Skeletal muscle tissue (tissue), 3 donors: ENCODE measurements at regions not wholly inside any gene's neighbourhood (a gene's known extent, or its start where the extent isn't known, plus 50 kb on each side); places are given as distances from the start of the nearest gene placed in this dataset.

Experiments used
- H3K27ac ChIP-seq: one replicate; pipeline ENCODE4 v1.7.0; 2013; ENCODE audit warnings: mild to moderate bottlenecking, low read depth, low read length, inconsistent platforms
- H3K27me3 ChIP-seq, 3 donors: one replicate each; pipeline ENCODE4 v1.7.0; 2013; ENCODE audit warnings: low read length in 3 of 3; ENCODE audit not compliant: control insufficient read depth in 3 of 3, insufficient read depth in 3 of 3
- H3K36me3 ChIP-seq, 3 donors: one replicate each; pipeline ENCODE4 v1.7.0; 2013; ENCODE audit warnings: low read length in 3 of 3; ENCODE audit not compliant: control insufficient read depth in 3 of 3, insufficient read depth in 3 of 3
- H3K4me1 ChIP-seq, 3 donors: one replicate each; pipeline ENCODE4 v1.7.0; 2013; ENCODE audit warnings: low read length in 3 of 3, mild to moderate bottlenecking in 3 of 3; ENCODE audit not compliant: control insufficient read depth in 3 of 3, insufficient read depth in 3 of 3
- H3K4me3 ChIP-seq, 3 donors: one replicate each; pipeline ENCODE4 v1.7.0; 2013; ENCODE audit warnings: low read length in 3 of 3
- H3K9ac ChIP-seq, 3 donors: one replicate each; pipeline ENCODE4 v1.7.0; 2013; ENCODE audit warnings: low read length in 3 of 3, mild to moderate bottlenecking in 3 of 3, moderate library complexity in 2 of 3, low read depth in 1 of 3
- H3K9me3 ChIP-seq, 3 donors: one replicate each; pipeline ENCODE4 v1.7.0; 2013; ENCODE audit warnings: low read length in 3 of 3; ENCODE audit not compliant: control insufficient read depth in 3 of 3
- donor health status: Osteomylitis.

DNA sequence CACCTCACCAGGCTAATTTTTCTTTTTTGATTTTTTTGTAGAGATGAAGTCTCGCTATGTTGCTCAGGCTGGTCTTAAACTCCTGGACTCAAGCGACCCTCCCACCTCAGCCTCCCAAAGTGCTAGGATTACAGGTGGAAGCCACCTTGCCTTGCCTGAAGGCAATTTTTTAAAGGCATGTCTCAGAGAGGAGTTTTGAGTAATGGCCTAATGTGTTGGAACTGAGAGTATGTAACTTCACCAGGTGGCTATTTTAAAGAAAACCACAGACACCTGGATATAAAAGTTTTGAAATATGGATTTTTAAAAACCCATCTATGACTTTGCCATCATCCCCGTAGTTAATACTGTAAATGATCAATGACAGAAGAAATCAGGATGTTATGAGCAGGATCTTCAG is 119.8 kb upstream of the ATP8B1 start:
- Histone ChIP-seq H3K27me3 (no peaks in the 10 kb centered on the region), H3K27ac (no peak overlapping the region), H3K9me3 (no peaks in the 10 kb centered on the region), H3K36me3 (no peaks in the 10 kb centered on the region), H3K9ac (no peak overlapping the region), H3K4me3 (no peak overlapping the region), H3K4me1 (no peaks in the 10 kb centered on the region)

DNA sequence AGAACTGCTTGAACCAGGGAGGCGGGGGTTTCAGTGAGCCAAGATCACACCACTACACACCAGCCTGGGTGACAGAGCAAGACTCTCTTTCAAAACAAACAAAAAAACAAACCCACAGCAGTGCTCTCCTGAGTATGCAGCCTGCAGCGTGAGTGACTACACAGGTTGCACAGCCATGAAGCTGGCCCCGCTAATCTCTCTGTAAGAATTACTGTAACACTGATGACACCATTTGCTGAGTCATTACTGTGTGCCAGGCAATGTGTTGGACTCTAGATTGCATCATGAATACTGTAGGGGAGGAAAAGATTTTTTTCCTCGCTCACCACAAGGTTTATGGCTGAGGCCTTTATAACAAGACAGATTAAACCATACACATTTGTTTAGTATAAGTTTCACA is 118.6 kb upstream of the ATP8B1 start:
- H3K4me3 ChIP-seq = no peak overlapping the region
- no peak overlapping the region for H3K27ac ChIP-seq
- no peaks in the 10 kb centered on the region for H3K36me3 ChIP-seq
- no peaks in the 10 kb centered on the region for H3K27me3 ChIP-seq
- H3K9me3 ChIP-seq = no peaks in the 10 kb centered on the region
- H3K4me1 ChIP-seq = no peaks in the 10 kb centered on the region
- H3K9ac ChIP-seq = no peak overlapping the region

DNA sequence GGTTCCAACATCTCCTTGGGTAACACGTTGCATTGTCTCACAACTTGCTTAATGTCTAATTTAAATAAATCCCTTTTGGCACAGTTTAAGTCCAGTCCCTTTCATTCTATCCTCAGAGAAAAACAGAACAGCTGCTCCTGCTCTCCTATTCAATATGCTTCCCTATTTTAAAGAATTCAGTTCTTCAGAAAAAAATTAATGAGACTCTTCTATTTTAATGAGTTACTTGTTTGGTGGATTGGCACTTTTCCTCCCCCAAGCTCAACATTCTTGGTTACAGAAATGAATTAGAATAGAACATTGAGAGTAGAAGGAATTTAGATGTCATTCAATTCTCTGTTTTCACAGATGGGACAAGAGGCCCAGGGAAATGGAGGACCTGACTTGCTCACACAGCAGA is 116.9 kb upstream of the ATP8B1 start:
- no peak overlapping the region for H3K4me3 ChIP-seq
- no peaks in the 10 kb centered on the region for H3K27me3 ChIP-seq
- no peak overlapping the region for H3K9ac ChIP-seq
- H3K36me3 ChIP-seq = no peaks in the 10 kb centered on the region
- H3K4me1 ChIP-seq = no peaks in the 10 kb centered on the region
- no peak overlapping the region for H3K27ac ChIP-seq
- H3K9me3 ChIP-seq = no peaks in the 10 kb centered on the region

DNA sequence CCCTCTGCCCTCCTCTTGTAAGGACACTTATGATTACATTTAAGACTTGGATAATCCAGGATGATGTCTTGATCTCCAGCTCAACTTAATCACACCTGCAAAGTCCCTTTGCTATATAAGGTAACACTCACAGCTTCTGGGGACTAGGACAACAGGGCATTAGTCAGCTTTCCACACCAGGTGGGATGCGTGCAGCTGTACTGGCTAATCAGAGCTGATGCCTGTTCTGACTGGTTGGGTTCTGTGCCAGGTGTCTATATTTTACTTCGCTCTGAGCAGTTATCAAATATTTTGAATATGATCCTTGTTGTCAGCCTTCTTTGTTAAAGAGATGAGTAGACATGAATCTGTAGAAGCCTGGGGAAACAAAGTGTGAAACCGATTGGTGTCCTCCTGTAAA is 115.5 kb upstream of the ATP8B1 start:
- Histone ChIP-seq H3K36me3 (no peaks in the 10 kb centered on the region), H3K27ac (no peak overlapping the region), H3K9ac (no peak overlapping the region), H3K4me1 (no peaks in the 10 kb centered on the region), H3K4me3 (no peak overlapping the region), H3K27me3 (no peaks in the 10 kb centered on the region), H3K9me3 (no peaks in the 10 kb centered on the region)

DNA sequence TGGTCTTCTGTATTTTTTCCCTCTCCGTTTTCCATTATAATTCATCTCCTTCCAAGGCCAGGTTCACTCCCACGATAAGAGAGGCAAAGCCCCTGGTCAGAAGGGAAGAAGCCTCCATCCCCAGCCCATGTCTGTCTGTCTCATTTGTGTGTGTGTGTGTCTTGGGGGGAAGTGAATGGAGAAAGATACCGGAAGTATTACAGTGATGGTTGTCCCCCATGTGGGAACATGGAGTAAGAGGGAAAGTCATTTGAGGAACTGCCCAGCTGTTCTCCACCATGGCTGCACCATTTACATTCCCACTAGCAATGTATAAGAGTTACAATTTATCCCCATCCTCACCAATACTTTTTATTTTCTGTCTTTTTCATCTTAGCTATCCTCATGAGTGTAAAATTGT is 113.6 kb upstream of the ATP8B1 start:
- H3K27ac ChIP-seq = no peak overlapping the region
- H3K9ac ChIP-seq = no peak overlapping the region
- H3K4me3 ChIP-seq = no peak overlapping the region
- H3K36me3 ChIP-seq = no peaks in the 10 kb centered on the region
- H3K27me3 ChIP-seq = no peaks in the 10 kb centered on the region
- H3K4me1 ChIP-seq = no peaks in the 10 kb centered on the region
- no peaks in the 10 kb centered on the region for H3K9me3 ChIP-seq

DNA sequence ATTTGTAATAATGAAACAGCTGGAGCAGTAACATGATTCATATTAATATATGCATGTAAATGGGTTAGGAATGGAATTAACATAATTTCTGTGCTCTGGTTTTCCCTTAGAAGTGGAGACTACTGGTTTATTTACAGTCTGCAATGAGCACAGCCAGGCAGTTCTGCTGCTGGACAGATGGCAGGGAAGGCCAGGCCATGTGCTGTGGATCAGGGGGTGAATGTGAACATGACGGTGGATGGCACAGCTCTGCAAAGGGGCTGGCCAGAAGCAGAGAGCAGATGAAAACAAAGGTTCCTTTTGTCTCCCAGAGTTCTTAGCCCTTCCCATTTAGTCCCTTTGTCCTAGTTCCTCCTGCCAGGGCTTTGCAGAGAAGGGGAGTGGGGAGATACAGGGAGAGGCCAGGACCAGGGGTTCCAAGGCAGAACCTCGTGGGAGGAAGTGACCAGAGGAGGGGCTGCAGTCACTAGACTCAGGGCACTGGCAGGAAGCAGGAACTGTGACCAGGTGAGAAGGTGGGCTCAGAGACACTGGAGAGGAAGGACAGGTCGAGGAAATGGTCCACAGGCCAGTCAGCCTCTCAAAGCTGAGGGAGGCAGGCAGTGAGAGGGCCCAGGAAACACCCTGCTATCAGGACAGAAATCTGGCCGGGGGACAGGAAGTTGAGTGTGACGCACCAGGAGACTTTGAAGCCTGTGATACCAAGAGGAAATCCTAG is 112.9 kb upstream of the ATP8B1 start:
- H3K27me3 ChIP-seq = no peaks in the 10 kb centered on the region
- no peaks in the 10 kb centered on the region for H3K36me3 ChIP-seq
- H3K9me3 ChIP-seq = no peaks in the 10 kb centered on the region
- H3K4me3 ChIP-seq = no peak overlapping the region
- H3K4me1 ChIP-seq = no peaks in the 10 kb centered on the region
- no peak overlapping the region for H3K27ac ChIP-seq
- no peak overlapping the region for H3K9ac ChIP-seq

DNA sequence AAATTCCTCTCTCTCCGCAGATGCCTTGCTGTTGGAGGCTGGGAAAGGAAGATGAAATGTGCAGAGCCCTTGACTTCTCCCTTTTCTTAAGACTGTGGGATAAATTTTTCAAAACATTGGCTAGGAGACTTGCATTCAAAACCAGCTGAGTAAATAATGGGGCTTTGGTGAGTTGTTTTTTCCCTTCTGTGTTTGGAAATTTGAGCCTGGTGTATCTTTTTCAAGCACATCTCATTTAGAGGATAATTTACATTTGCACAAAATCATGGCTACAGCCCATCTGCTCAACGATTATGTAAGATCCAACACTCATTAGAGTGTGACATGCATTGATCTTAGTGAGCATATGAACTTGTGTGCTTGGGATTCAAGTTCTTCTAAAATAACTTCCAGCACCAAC is 112.1 kb upstream of the ATP8B1 start:
- H3K9ac ChIP-seq = no peak overlapping the region
- H3K36me3 ChIP-seq = no peaks in the 10 kb centered on the region
- no peak overlapping the region for H3K4me3 ChIP-seq
- no peak overlapping the region for H3K27ac ChIP-seq
- H3K9me3 ChIP-seq = no peaks in the 10 kb centered on the region
- H3K27me3 ChIP-seq = no peaks in the 10 kb centered on the region
- H3K4me1 ChIP-seq = no peaks in the 10 kb centered on the region

DNA sequence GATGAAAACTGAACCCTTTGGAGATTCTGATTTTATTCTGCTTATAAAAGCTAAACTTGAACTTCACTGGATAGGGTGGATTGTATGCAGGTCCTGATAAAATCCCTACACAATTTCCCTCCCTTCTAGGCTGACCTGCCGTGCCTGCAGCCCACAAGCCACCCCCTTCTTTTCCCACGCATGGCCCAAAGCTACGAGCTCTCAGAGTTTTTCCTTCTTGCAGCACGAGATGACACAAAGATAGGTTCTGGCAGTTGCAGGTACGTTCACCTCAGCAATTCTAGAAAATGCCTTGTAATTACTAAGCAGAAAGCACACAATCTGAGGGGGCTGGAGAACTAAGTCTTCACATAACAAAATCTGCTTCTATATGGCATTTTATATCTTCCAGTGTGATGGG is 110.6 kb upstream of the ATP8B1 start:
- Histone ChIP-seq H3K27ac (no peak overlapping the region), H3K27me3 (no peaks in the 10 kb centered on the region), H3K9ac (no peak overlapping the region), H3K36me3 (no peaks in the 10 kb centered on the region), H3K9me3 (no peaks in the 10 kb centered on the region), H3K4me1 (no peaks in the 10 kb centered on the region), H3K4me3 (no peak overlapping the region)

DNA sequence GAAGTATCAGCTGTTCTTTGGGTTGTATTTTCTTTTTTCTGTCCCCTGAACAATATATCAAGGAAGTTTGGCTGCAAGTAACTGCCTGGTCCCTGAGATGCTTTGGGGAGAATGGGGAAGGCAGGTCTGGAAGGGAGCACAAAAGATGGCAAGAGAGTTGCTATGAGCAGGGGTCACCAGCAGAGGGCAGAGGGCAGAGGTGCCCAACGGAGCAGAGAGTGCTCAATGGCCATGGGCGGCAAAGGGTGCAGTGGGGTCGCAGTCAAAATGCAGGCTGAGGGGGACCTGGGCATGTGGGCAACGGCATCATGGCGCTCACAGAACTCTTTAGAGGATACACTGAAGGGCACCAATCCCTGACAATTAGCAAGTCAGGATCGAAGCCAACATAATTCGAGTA is 107.7 kb upstream of the ATP8B1 start:
- Histone ChIP-seq H3K9ac (no peak overlapping the region), H3K4me3 (no peak overlapping the region), H3K4me1 (no peaks in the 10 kb centered on the region), H3K9me3 (peaks cover 0 to 2% (median 0%) of the 10 kb centered on the region in 3 donors), H3K27me3 (peaks cover 0 to 4% (median 4%) of the 10 kb centered on the region in 3 donors), H3K27ac (no peak overlapping the region), H3K36me3 (no peaks in the 10 kb centered on the region)

DNA sequence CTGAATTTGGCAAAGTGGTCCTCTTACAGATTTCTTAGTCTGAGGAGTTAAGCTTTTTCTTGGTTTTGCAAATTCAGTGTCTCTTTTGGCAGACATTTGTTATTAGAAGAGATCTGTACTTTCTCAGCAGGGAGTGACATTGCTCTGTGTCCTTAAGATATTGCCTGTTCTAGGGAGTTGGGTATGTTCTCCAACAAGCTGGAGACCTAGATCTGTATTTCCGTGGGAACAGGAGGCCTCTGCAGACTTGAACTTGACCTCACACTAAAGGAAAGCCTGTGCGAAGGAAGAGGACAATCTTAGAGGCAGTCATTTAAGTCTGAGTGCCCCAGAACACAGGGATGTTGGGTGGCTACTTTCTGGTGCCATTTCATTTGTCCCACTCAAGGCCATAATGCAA is 107.0 kb upstream of the ATP8B1 start:
- Histone ChIP-seq H3K4me3 (no peak overlapping the region), H3K9me3 (peaks cover 0 to 2% (median 0%) of the 10 kb centered on the region in 3 donors), H3K9ac (no peak overlapping the region), H3K27me3 (peaks cover 0 to 6% (median 6%) of the 10 kb centered on the region in 3 donors), H3K4me1 (no peaks in the 10 kb centered on the region), H3K27ac (no peak overlapping the region), H3K36me3 (no peaks in the 10 kb centered on the region)
